LNCaP clone FGC (cell line): ENCODE measurements at regions not wholly inside any gene's neighbourhood (a gene's known extent, or its start where the extent isn't known, plus 50 kb on each side); places are given as distances from the start of the nearest gene placed in this dataset.

Experiments
- DNase-seq: peaks from one replicate; pipeline ENCODE4 v3.0.0-alpha.2; 2011; ENCODE audit warnings: low read depth
- H3K4me3 ChIP-seq: 2 replicates; pipeline ENCODE4 v1.5.1; 2011; ENCODE audit warnings: mild to moderate bottlenecking, low read depth, low read length, control low read depth
- CTCF ChIP-seq: IDR thresholded peaks from 2 replicates; pipeline ENCODE4 v1.5.1; 2012; ENCODE audit warnings: mild to moderate bottlenecking; ENCODE audit not compliant: control insufficient read depth, insufficient read depth; ENCODE audit errors: extremely low read depth

GRCh38 chr18:10310626-10311025, 143.8 kb upstream of the APCDD1 start:
- DNase-seq, result no peak
- no peak overlapping the region for H3K4me3 ChIP-seq
- TF ChIP-seq CTCF, result no peak

GRCh38 chr18:10312326-10313015, 142.0 kb upstream of the APCDD1 start:
- no peak overlapping the region for H3K4me3 ChIP-seq
- DNase-seq, result no peak
- no peak for TF ChIP-seq CTCF

- no peak for DNase-seq
- H3K4me3 ChIP-seq, result no peak overlapping the region
- no peak for TF ChIP-seq CTCF
Measured at GRCh38 chr18:10313016-10313342, 141.5 kb upstream of the APCDD1 start.

GRCh38 chr18:10314066-10314465, 140.4 kb upstream of the APCDD1 start:
- TF ChIP-seq CTCF, result no peak
- H3K4me3 ChIP-seq, result no peak overlapping the region
- peak; percentile 81 for DNase-seq

GRCh38 chr18:10315522-10315921, 138.9 kb upstream of the APCDD1 start:
- TF ChIP-seq CTCF, result no peak
- DNase-seq, result no peak
- H3K4me3 ChIP-seq, result no peak overlapping the region

- no peak for TF ChIP-seq CTCF
- DNase-seq, result no peak
- H3K4me3 ChIP-seq, result no peak overlapping the region
Measured at GRCh38 chr18:10316778-10317177, 137.7 kb upstream of the APCDD1 start.
